PFSK-1 (cell line): ENCODE measurements at regions not wholly inside any gene's neighbourhood (a gene's known extent, or its start where the extent isn't known, plus 50 kb on each side); places are given as distances from the start of the nearest gene placed in this dataset.

Experiments
- POLR2AphosphoS5 ChIP-seq: IDR thresholded peaks from 2 replicates; pipeline ENCODE4 v1.6.1; 2012; ENCODE audit warnings: low read depth, mild to moderate bottlenecking, control low read depth, low read length, moderate library complexity
- SIN3A ChIP-seq: IDR thresholded peaks from 2 replicates; pipeline ENCODE4 v1.6.1; 2012; ENCODE audit warnings: mild to moderate bottlenecking, low read length, moderate library complexity, borderline replicate concordance; ENCODE audit not compliant: insufficient read depth
- TF ChIP-seq, protein P1 (sequence below), 2 experiments: IDR thresholded peaks; 2 replicates each; pipeline versions ENCODE4 v1.6.1 to v1.8.0; 2011 to 2012; ENCODE audit warnings: low read depth in 2 of 2, low read length in 2 of 2, control low read depth in 1 of 2, inconsistent platforms in 1 of 2, mild to moderate bottlenecking in 1 of 2, moderate library complexity in 1 of 2; ENCODE audit not compliant: insufficient read depth in 1 of 2

- TF ChIP-seq POLR2AphosphoS5 (no peak), SIN3A (no peak)
- TF ChIP-seq, protein P1, sequence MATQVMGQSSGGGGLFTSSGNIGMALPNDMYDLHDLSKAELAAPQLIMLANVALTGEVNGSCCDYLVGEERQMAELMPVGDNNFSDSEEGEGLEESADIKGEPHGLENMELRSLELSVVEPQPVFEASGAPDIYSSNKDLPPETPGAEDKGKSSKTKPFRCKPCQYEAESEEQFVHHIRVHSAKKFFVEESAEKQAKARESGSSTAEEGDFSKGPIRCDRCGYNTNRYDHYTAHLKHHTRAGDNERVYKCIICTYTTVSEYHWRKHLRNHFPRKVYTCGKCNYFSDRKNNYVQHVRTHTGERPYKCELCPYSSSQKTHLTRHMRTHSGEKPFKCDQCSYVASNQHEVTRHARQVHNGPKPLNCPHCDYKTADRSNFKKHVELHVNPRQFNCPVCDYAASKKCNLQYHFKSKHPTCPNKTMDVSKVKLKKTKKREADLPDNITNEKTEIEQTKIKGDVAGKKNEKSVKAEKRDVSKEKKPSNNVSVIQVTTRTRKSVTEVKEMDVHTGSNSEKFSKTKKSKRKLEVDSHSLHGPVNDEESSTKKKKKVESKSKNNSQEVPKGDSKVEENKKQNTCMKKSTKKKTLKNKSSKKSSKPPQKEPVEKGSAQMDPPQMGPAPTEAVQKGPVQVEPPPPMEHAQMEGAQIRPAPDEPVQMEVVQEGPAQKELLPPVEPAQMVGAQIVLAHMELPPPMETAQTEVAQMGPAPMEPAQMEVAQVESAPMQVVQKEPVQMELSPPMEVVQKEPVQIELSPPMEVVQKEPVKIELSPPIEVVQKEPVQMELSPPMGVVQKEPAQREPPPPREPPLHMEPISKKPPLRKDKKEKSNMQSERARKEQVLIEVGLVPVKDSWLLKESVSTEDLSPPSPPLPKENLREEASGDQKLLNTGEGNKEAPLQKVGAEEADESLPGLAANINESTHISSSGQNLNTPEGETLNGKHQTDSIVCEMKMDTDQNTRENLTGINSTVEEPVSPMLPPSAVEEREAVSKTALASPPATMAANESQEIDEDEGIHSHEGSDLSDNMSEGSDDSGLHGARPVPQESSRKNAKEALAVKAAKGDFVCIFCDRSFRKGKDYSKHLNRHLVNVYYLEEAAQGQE (IDR thresholded peaks at IDR 0.05; ENCODE audit: insufficient read depth in 1 of 2, low read depth in 2 of 2, low read length in 2 of 2), result no peak
Observed at GRCh38 chr9:13786711-13787110, 507.2 kb upstream of the MPDZ start.
